HG02885 (cell line): ENCODE measurements at regions not wholly inside any gene's neighbourhood (a gene's known extent, or its start where the extent isn't known, plus 50 kb on each side); places are given as distances from the start of the nearest gene placed in this dataset.

Source experiments
- ATAC-seq: cut with Tn5 transposase; IDR thresholded peaks from one replicate; pipeline ENCODE4 v1.9.1; 2021; ENCODE audit warnings: mild to moderate bottlenecking; ENCODE audit not compliant: unreplicated experiment, poor library complexity

GRCh38 chr9:2486988-2487387 lies 134.6 kb upstream of the VLDLR start:
- ATAC-seq, result no peak

- ATAC-seq, result no peak
Observed at GRCh38 chr9:2489838-2490314, 131.7 kb upstream of the VLDLR start.

GRCh38 chr9:2492161-2492560 lies 129.4 kb upstream of the VLDLR start:
- ATAC-seq, result no peak

- no peak for ATAC-seq
Observed at GRCh38 chr9:2493109-2493508, 128.5 kb upstream of the VLDLR start.

- no peak for ATAC-seq
Observed at GRCh38 chr9:2493529-2493928, 128.1 kb upstream of the VLDLR start.

GRCh38 chr9:2494562-2494961 lies 127.0 kb upstream of the VLDLR start:
- ATAC-seq, result no peak

- no peak for ATAC-seq
Observed at GRCh38 chr9:2495221-2496005, 126.2 kb upstream of the VLDLR start.

GRCh38 chr9:2496169-2496568 lies 125.4 kb upstream of the VLDLR start:
- ATAC-seq, result no peak

GRCh38 chr9:2496934-2497333 lies 124.7 kb upstream of the VLDLR start:
- no peak for ATAC-seq

GRCh38 chr9:2497666-2498400 lies 123.8 kb upstream of the VLDLR start:
- ATAC-seq, result no peak

GRCh38 chr9:2502210-2502609 lies 119.4 kb upstream of the VLDLR start:
- no peak for ATAC-seq

- ATAC-seq, result no peak
Observed at GRCh38 chr9:2502760-2503159, 118.8 kb upstream of the VLDLR start.

- no peak for ATAC-seq
Observed at GRCh38 chr9:2506321-2506720, 115.3 kb upstream of the VLDLR start.

GRCh38 chr9:2523591-2523990 lies 98.0 kb upstream of the VLDLR start:
- ATAC-seq, result no peak

GRCh38 chr9:2524601-2525000 lies 97.0 kb upstream of the VLDLR start:
- no peak for ATAC-seq

GRCh38 chr9:2525147-2525546 lies 96.4 kb upstream of the VLDLR start:
- no peak for ATAC-seq

GRCh38 chr9:2526071-2526828 lies 95.3 kb upstream of the VLDLR start:
- ATAC-seq, result no peak

GRCh38 chr9:2531481-2531880 lies 90.1 kb upstream of the VLDLR start:
- ATAC-seq, result no peak

GRCh38 chr9:2536511-2536910 lies 85.1 kb upstream of the VLDLR start:
- no peak for ATAC-seq

GRCh38 chr9:2545881-2546490 lies 75.6 kb upstream of the VLDLR start:
- ATAC-seq, result no peak
